ENCODE measurements at regions not wholly inside any gene's neighbourhood (a gene's known extent, or its start where the extent isn't known, plus 50 kb on each side); places are given as distances from the start of the nearest gene placed in this dataset.

GRCh38 chr1:29836651-29837646, 600.6 kb downstream of the PTPRU start:
- no peak for DNase-seq

DNA sequence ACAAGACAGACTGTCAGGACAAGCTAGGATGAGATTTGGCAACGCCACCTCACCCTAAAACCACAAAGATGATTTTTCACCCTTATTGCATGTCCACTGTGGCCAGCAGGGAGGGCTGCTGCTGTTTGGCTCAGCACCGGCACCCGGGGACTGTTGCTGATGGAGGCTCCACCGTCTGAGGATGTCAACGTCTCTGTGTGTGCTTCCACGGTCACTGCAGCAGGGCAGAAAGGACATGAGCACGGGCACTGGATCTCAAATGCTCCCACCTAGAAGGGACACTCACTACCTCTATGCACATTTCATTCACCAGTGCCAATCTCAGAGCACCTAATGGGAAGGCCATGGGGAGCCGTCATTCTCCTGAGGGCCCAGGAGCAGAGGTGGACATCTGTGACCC, 599.6 kb downstream of the PTPRU start:
- no peak for DNase-seq

- DNase-seq: peak; percentile 72
Observed at GRCh38 chr1:29835406-29835805, 599.1 kb downstream of the PTPRU start.

- DNase-seq: no peak
Observed at GRCh38 chr1:29833581-29833980, 597.3 kb downstream of the PTPRU start.

- DNase-seq: no peak
Observed at GRCh38 chr1:29832936-29833335, 596.6 kb downstream of the PTPRU start.

DNA sequence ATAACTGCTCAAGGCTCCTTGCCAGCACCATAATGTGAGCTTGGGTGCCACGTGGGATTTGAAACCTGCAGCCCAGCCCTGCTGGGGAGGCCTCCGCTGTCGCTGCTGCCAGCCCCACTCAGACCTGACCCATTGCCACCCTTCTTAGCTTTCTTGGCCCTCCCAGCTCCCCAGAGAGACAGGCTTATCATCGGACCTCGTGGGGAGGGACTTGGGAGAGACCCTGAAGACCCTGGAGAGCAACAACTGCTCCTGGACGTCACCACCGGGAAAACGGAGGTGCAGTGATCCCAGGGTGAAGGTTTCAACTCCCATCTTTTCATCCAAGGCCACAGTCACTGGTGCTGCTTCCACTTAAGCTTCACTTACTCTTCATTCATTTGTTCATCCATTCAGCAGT, 596.1 kb downstream of the PTPRU start:
- no peak for DNase-seq

GRCh38 chr1:29831500-29832117, 595.3 kb downstream of the PTPRU start:
- DNase-seq: no peak

DNA sequence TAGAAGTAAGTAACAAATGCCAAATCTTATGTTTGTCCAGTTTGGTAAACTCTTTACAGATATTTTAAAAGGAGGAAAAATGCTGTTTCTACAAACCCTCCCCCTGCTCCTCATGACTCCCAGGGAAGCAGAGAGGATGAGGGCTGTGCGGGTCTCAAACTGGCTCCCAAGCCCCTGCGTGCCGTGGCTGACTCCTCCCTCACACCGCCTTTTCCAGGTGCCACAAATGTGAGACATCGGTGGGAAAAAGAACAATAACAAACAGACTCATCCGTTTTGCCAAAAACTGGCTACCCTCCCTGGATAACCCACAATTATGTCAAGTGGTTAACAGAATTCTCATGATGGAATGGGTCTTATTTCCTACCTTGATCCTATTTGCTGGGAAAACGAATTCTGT, 594.6 kb downstream of the PTPRU start:
- DNase-seq: no peak

DNA sequence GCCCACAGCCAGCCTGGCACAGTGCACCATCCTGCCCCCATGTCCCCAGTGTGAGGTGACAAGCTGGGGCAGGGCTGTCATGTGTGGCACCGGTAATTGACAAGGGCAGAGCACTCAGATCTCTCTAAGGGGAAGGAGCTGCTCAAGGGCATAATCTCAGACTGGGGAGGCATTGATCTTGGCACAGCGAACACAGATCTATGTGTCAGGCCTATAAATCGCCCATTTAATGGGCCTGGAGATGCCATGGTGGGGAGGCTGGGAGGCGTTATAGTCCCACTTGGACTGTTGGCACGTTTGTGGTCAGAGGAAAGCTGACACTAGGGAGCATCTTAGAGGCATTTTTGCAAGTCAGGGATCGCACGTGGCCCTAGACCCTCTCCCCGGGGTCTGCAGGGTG, 594.1 kb downstream of the PTPRU start:
- no peak for DNase-seq

DNA sequence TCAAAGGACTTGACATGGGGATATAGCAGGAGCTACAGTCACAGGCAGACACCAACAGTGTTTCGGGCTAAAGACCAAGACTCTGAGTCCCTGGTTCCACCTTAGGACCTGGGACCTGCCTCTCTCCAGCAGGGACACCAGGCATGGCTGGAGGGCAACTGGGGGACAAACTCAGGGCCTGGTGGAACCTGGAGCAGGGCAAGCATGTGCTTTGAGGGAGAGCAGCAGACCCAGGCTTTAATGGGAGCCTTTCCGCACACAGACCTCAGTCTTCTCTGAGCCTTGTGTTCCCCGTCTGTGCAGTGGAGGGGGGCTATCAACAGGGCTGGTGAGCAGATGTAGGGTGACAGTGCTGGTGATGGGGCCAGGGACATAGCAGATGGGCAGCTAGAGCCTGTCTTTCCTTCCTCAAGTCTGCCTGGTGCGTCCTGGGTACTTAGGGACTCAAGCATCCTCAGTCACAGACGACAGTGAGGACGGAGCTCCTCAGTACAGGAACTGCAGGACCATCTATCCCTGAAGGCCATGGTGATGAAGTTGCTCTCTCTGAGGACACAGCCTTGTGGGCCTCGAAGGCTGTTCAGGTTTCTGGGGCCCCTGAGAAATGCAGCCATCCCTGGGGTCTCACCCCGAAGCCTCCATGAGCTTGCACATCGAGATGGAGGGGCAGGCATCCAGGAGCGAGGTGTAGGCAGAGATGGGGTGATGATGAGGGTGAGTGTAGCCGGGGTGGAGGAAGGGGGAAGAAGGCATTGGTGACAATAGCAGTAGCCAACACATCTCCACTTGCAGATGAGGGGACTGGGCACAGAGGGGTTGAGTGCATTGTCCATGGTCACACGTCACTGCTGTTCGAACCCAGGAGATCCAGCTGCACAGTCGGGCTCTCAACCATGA, 593.4 kb downstream of the PTPRU start:
- DNase-seq: no peak

DNA sequence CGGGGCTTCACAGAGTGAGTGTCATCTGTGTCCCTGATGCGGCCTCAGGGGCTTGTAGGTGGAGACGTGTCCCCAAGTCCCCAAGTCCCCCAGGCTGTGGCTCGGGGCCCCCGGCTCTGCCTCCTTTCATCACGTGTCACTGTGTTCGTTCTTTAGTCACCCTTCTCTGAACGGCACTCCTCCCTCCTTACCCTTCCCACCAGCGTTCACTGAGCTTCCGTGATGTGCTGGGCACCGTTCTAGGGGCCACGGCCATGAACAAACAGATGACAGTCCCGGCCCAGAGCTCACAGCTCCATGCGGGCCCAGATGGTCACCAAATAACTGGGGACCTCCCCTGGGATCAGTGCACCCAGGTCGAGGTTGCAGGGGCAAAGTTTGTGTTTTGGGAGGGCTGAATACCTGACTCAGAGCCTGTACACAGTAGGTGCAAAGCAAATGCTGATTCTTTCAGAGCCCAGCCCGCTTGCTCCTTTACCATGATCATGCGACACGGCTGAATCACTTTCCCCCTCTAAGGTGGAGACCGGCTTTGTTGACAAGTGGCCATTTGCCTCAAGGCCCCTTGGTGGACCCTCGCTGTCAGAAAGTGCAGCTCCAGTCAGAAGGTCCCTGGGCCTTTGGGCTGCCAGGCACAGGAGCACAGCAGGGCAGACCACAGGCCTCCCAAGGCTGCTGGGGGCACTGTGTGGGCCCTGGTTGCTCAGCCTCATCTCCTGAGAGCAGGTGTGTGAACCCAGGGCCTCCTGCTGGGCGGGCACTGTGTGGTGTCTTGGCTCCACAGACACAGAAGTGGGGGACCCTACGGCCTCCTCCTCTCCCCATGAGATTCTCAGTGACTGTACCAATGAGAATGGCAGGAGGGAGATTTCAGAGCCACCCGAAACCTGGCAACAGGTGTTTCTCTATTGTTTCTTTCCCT, 592.5 kb downstream of the PTPRU start:
- DNase-seq: no peak

DNA sequence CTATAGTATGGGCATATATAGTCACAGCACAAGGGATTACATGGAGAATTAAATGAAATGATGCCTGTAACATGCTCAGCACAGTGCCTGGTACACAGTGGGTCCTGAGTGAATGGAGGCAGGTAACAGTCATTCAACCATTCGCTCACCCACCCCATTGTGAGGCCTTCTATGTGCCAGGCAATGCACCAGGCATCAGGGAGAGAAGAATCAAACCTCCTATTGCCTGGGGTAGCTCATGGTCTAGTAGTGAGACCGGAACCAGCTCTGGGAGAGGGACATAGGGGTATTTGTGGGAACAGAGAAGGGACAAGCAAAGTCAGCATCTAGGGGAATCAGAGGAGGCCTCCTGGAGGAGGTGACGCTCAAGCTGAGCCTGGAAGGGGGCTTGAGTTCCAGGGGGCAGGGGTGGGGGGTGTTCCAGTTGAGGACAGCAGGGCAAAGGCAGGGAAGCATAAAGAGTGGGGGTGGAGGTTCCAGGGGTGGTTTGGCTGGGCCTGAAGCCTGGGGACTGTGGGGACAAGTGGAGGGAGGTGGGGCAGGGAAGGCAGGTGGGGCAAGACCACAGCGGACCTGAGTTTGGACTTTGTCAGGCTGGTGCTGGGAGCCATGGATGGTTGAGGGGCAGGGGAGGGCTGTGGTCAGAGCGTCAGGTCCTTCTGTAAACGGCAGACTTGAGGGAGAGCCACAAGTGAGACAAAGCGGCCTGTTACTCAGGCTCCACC, 591.6 kb downstream of the PTPRU start:
- DNase-seq: no peak

DNA sequence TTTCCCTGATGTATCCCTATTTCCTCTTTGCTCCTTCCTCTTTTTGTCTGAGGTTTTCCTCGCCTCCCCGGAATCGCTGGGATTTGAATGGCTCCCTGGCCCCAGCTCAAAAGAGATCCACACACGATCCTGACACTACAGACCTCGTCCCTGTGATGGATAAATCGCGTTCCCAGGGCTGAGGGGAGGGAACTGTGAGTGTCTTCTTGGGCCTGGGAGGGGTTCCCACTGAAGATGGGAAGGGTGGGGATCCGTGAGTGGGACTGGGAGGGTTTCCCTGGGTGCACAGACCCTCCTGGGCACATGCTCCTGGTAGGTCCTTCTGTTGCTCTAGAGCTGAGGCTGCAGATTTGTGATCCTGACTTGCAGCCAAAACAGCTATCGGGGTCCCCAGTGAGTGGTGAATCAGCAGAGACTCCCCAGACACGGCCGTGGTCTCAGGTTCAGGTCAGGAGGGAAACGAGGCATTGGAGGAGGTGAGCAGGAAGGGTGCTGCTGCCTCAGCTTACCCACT, 591.0 kb downstream of the PTPRU start:
- no peak for DNase-seq

- no peak for DNase-seq
Observed at GRCh38 chr1:29826646-29827045, 590.3 kb downstream of the PTPRU start.

GRCh38 chr1:29825941-29826415, 589.7 kb downstream of the PTPRU start:
- no peak for DNase-seq

DNA sequence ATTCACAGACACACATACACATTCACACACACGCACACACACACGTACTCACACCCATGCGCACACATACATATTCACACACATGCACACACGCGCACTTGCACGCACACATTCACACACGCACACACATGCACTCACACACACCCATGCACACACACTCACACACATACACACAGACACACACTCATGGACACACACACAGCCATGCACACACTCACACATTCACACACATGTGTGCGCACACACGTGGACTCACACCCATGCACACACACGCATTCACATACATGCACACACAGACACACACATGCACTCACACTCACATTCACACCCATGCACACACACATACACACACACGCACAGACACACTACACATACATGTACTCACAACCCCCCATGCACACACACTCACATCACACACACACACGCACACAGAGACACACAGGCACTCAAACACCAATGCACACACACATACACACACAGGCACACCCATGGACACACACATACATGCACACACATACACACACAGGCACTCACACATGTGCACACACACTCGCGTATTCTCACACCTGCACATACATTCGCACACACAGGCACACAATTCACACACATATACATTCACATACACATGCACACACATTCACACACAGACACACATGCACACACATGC, 589.1 kb downstream of the PTPRU start:
- DNase-seq: no peak

DNA sequence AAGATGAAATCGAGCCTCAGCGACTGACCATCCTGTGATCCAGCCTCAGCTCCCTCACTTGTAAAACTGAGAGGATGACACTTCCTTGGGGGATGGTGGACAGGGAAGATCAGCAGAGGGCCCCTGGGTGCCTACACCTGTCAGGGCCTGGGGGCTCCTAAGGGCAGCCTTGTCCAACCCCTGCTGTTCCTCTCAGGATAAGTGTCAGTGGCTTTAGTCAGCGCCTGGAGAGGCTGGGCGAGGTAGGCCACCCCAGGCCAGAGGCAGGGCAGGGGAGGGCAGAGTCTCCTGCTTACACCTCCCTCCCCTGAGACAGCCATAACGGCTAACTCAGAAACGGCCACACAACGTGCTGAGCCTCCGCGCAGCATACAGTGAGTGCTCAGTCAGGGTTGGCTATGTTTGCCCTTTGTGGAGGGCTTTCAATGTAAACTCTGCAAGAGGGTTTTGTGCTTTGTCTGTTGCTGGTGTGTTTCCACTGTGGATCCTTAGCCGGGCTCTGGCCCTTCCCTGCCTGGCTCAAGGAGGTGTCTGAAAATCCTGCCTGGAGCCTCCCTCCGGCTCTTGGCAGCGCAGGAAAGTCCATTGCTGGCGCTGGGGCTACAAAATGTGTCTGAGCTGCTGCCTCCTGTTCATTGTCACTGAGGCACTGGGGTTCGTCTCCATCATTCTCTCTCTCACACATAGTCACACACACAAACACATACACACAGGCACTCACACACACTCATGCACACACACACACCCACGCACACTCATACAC, 588.4 kb downstream of the PTPRU start:
- no peak for DNase-seq

DNA sequence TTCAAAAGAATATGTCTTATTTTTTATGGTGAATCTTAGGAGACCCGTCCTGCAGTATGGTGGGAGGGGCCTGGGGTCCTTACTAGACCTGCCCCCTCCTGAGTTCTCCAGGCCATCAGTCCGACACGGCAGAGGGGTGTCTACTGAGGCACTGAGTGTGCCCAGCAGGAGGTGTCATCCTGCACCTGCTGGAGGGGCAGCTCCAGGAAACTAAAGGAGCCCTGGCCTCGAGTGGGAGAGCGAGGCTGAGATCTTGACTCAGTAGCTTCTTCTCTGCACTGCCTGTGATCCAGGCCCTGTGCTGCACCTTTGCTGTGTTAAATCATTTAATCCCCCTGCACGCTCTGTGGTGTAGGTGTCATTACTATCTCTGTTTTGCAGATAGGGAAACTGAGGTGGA, 587.7 kb downstream of the PTPRU start:
- DNase-seq: no peak

GRCh38 chr1:29823561-29823960, 587.2 kb downstream of the PTPRU start:
- DNase-seq: no peak

DNA sequence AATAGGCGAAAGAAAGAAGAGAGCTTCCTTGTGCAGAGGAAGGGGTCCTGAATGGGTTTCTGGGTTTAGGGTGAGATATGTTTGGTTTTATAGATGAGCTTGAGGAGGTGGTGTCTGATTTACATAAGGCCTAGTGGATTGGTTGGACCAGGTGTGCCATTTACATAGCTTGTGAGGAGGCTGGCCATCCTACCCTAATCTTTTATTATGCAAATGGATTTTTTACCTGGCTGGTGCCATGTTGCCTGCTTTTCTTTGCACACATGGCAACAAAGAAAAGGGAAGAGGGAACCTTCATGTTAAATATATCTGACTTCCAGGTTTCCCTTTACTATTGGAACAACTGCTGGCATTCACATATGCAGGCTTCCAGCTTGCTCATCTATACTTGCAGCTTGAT, 585.3 kb downstream of the PTPRU start:
- DNase-seq: no peak
